Lung (tissue), 11 donors: ENCODE measurements at regions not wholly inside any gene's neighbourhood (a gene's known extent, or its start where the extent isn't known, plus 50 kb on each side); places are given as distances from the start of the nearest gene placed in this dataset.

Experiments used
- ATAC-seq: fragments of 200-7000 bp; cut with Tn5 transposase; one replicate; pipeline ENCODE4 v1.9.1; 2020; ENCODE audit warnings: moderate number of reproducible peaks; ENCODE audit not compliant: insufficient read depth, low FRiP score
- DNase-seq, 3 donors: peaks; one replicate each; pipeline ENCODE4 v3.0.0-alpha.2; 2013 to 2017
- H3K27ac ChIP-seq, 2 donors: one replicate each; pipeline ENCODE4 v1.5.1; 2013; ENCODE audit warnings: mild to moderate bottlenecking in 2 of 2, moderate library complexity in 2 of 2, control low read depth in 1 of 2, inconsistent platforms in 1 of 2, low read depth in 1 of 2, low read length in 1 of 2
- H3K27me3 ChIP-seq, 3 donors: one replicate each; pipeline ENCODE4 v1.5.1; 2013; ENCODE audit warnings: low read length in 2 of 3; ENCODE audit not compliant: control insufficient read depth in 3 of 3, insufficient read depth in 3 of 3
- H3K36me3 ChIP-seq, 4 donors: one replicate each; pipeline ENCODE4 v1.5.1; 2013; ENCODE audit warnings: low read length in 4 of 4, mild to moderate bottlenecking in 1 of 4, moderate library complexity in 1 of 4; ENCODE audit not compliant: control insufficient read depth in 4 of 4, insufficient read depth in 4 of 4
- H3K4me1 ChIP-seq, 5 donors: one replicate each; pipeline ENCODE4 v1.5.1; 2013; ENCODE audit warnings: low read length in 5 of 5, mild to moderate bottlenecking in 2 of 5, moderate library complexity in 1 of 5; ENCODE audit not compliant: control insufficient read depth in 5 of 5, insufficient read depth in 5 of 5
- H3K4me3 ChIP-seq: one replicate; pipeline ENCODE4 v1.5.1; 2013; ENCODE audit warnings: mild to moderate bottlenecking, control low read depth, moderate library complexity
- H3K9ac ChIP-seq, 2 donors: one replicate each; pipeline ENCODE4 v1.5.1; 2013; ENCODE audit warnings: low read length in 2 of 2, control low read depth in 1 of 2; ENCODE audit not compliant: insufficient read depth in 1 of 2
- H3K9me3 ChIP-seq, 4 donors: one replicate each; pipeline ENCODE4 v1.5.1; 2013; ENCODE audit warnings: low read length in 3 of 4, mild to moderate bottlenecking in 1 of 4, moderate library complexity in 1 of 4; ENCODE audit not compliant: control insufficient read depth in 4 of 4, insufficient read depth in 3 of 4
- CTCF ChIP-seq: IDR thresholded peaks from 2 replicates; pipeline ENCODE4 v1.5.1; 2012; ENCODE audit warnings: mild to moderate bottlenecking; ENCODE audit errors: control extremely low read depth, extremely low read depth
- WGBS, 2 donors: extraction: QIAGEN DNeasy Blood & Tissue Kit; methylation state at CpG; one replicate each; pipeline ENCODE4 v1.1.7; 2013; 5-methylcytosine and 5-hydroxymethylcytosine counted together
- donor health status: control.
- donor health status: control.
- donor health status: Bipolar disorder and iron deficiency.
- donor health status: healthy.
- donor health status: DM: yes; HTN: yes; CAD: no.

GRCh38 chr13:106326751-106327150, 208.7 kb downstream of the EFNB2 start:
- H3K9me3 ChIP-seq = peaks cover 0 to 11% (median 8%) of the 10 kb centered on the region in 4 donors
- no peak overlapping the region for H3K9ac ChIP-seq
- H3K36me3 ChIP-seq = no peaks in the 10 kb centered on the region
- no peaks in the 10 kb centered on the region for H3K4me1 ChIP-seq
- H3K4me3 ChIP-seq = no peak overlapping the region
- H3K27me3 ChIP-seq = no peaks in the 10 kb centered on the region
- ATAC-seq (no peak), DNase-seq (no peak)
- no peak overlapping the region for H3K27ac ChIP-seq
- 92 to 93% methylated on average over 4 of the region's 4 CpGs for WGBS, 2 donors
- no peak for TF ChIP-seq CTCF

- no peak overlapping the region for H3K27ac ChIP-seq
- no peaks in the 10 kb centered on the region for H3K27me3 ChIP-seq
- no peaks in the 10 kb centered on the region for H3K36me3 ChIP-seq
- H3K9me3 ChIP-seq = peaks cover 0 to 11% (median 8%) of the 10 kb centered on the region in 4 donors
- no peak for TF ChIP-seq CTCF
- H3K4me1 ChIP-seq = no peaks in the 10 kb centered on the region
- DNase-seq (no peak), ATAC-seq (no peak)
- H3K4me3 ChIP-seq = no peak overlapping the region
- 90 to 93% methylated on average over 5 of the region's 5 CpGs for WGBS, 2 donors
- no peak overlapping the region for H3K9ac ChIP-seq
These were observed 211.0 kb downstream of the EFNB2 start for GRCh38 chr13:106324444-106324843.

GRCh38 chr13:106322628-106323027, 212.8 kb downstream of the EFNB2 start:
- no peak overlapping the region for H3K4me3 ChIP-seq
- H3K27ac ChIP-seq = no peak overlapping the region

More at GRCh38 chr13:106322628-106323027, 212.8 kb downstream of the EFNB2 start:
- DNase-seq (no peak), ATAC-seq (no peak)
- H3K9ac ChIP-seq = no peak overlapping the region
- peaks cover 0 to 11% (median 8%) of the 10 kb centered on the region in 4 donors for H3K9me3 ChIP-seq
- H3K27me3 ChIP-seq = no peaks in the 10 kb centered on the region
- no peak for TF ChIP-seq CTCF
- no peaks in the 10 kb centered on the region for H3K36me3 ChIP-seq
- H3K4me1 ChIP-seq = no peaks in the 10 kb centered on the region
